ENCODE measurements at regions not wholly inside any gene's neighbourhood (a gene's known extent, or its start where the extent isn't known, plus 50 kb on each side); places are given as distances from the start of the nearest gene placed in this dataset.

DNA sequence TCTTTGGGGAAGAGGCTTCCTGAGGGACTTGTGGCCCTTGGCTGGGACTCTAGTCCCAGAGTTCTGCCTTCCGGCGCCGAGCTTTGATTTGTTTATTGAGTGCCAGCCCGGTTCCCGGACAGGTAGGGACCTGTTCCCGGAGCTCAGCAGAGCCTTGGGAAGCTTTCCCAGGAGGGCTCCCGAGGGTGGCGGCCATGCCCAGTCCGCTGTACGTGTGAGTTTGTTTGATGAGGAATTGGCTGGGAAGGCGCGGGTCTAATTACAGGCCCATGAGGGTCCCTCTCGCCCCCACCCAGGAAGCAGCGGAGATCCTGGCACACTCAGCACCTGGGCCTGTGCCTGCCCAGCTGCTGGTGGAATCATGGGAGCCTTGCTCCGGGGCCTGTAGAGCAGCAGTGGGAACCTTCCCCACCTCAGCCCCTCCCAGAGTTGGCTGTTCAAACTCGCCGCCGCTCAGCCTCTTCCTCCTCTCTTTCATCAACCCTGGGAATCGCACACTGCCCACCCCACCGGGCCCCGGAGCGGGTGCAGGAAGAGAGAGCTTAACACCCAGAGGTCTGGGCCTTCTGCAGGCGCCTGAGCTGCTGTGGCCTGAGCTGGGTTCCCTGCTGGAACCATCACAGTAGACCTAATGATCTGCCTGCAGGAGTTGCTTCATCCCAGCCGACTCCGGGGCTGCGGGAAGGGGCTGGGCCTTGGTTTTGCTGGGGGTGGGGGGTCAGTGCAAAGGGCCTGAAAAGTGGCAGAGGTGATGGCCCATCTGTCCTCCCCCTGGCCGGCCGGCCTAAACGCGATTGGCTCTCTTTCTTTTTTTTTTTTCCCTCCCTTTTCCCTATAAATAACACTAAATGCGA is 313.7 kb downstream of the SEC14L1 start:
- CTCF ChIA-PET = interaction anchor here (0.8 to 2.6 kb wide), 11 partner anchors 8 to 54 kb away, joined by 3 to 12 read pairs (median 4); no protein-coding TSS in a partner anchor
- peak overlapping the region; percentile 86 for H3K4me3 Mint-ChIP-seq
- H3K4me1 Mint-ChIP-seq (ENCODE audit: low read depth) = peaks cover 34% of the 10 kb centered on the region
- DNase-seq = peak; percentile 48
- no peaks in the 10 kb centered on the region for H3K9me3 Mint-ChIP-seq
- H3K36me3 Mint-ChIP-seq (ENCODE audit: low read depth) = peaks cover 62% of the 10 kb centered on the region
- H3K27ac Mint-ChIP-seq = peak overlapping the region; percentile 100
- intact Hi-C loops (cut with micrococcal nuclease) = loop anchor here (5.0 to 10.0 kb wide), 4 partner anchors 673 to 1320 kb away; partner anchors contain the start of genes MFSD11, SRSF2, TMC6 and UBALD2
- no peaks in the 10 kb centered on the region for H3K27me3 Mint-ChIP-seq (ENCODE audit: low read depth)

DNA sequence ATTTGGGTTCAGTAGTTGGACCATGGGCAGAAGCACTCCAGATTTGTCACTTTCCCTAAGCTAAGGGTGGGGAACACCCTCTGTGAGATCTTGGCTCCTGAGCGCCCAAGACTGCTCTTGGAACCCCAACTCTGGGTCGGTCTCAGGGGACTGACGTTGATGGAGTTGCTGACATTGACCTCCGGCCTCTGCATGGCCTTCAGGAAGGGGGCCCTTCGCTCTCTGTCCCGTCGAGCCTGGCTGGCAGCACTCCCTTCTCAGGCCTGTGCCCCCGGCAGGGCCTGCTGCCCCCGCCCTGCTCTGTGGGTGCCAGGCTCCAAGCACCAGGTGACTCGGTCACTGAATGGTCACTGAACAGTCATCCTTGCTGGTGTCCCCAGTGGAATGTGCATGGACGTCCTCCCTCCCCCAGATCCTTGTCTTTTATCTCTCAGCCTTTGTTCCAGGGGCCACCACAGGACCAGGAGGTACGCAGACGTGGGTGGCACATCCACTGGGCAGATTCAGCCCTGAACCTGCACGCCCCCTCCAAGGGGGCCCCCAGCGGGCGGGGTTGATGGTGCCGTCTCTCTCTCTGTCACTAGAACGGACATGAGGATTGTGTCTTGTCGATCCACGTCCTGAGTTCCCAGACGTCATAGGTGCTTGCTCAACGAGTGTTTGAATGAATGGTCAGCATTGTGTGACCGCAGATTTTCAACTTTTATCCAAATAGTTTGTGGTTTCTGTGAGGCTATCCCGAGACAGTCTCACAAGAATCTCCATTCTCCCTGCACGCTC is 314.5 kb downstream of the SEC14L1 start:
- Mint-ChIP-seq H3K36me3 (ENCODE audit: low read depth) (peaks cover 66% of the 10 kb centered on the region), H3K4me1 (ENCODE audit: low read depth) (peaks cover 30% of the 10 kb centered on the region), H3K9me3 (no peaks in the 10 kb centered on the region), H3K27ac (peak overlapping the region; percentile 100), H3K4me3 (peak overlapping the region; percentile 86), H3K27me3 (ENCODE audit: low read depth) (no peaks in the 10 kb centered on the region)
- intact Hi-C loops (cut with micrococcal nuclease) = loop anchor here (5.0 to 10.0 kb wide), 3 partner anchors 672 to 1320 kb away; partner anchors contain the start of genes TMC6 and UBALD2
- peak; percentile 56 for DNase-seq
- CTCF ChIA-PET = interaction anchor here (0.9 to 2.6 kb wide), 8 partner anchors 11 to 55 kb away, joined by 3 to 12 read pairs (median 4); no protein-coding TSS in a partner anchor

DNA sequence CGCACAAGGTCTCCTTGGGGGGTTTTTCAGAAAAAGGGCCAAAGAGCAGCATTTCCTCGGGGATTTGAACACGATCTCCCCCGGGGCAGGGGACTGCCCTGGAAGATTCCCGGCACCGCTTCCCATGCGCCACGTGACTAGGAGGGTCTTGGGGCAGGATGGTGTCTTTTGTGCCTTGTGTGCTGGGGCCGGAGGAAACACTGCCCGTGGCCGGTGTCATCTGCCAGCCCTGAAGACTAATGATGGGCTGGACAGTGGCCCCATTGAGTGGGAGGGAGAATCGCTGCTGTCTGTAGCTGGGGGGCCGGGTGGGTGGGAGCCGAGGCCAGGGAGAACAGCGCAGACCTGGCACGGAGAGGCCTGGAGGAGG is 315.1 kb downstream of the SEC14L1 start:
- intact Hi-C loops (cut with micrococcal nuclease) = loop anchor here (5.0 to 10.0 kb wide), 3 partner anchors 671 to 1319 kb away; partner anchors contain the start of genes TMC6 and UBALD2
- H3K9me3 Mint-ChIP-seq = no peaks in the 10 kb centered on the region
- H3K4me3 Mint-ChIP-seq = peak overlapping the region; percentile 86
- peak; percentile 22 for DNase-seq
- peak overlapping the region; percentile 100 for H3K27ac Mint-ChIP-seq
- CTCF ChIA-PET = interaction anchor here (1.9 kb wide), 1 partner anchor 26 kb away, joined by 14 read pairs; no protein-coding TSS in a partner anchor
- peaks cover 67% of the 10 kb centered on the region for H3K36me3 Mint-ChIP-seq (ENCODE audit: low read depth)
- H3K27me3 Mint-ChIP-seq (ENCODE audit: low read depth) = no peaks in the 10 kb centered on the region
- H3K4me1 Mint-ChIP-seq (ENCODE audit: low read depth) = peaks cover 35% of the 10 kb centered on the region

DNA sequence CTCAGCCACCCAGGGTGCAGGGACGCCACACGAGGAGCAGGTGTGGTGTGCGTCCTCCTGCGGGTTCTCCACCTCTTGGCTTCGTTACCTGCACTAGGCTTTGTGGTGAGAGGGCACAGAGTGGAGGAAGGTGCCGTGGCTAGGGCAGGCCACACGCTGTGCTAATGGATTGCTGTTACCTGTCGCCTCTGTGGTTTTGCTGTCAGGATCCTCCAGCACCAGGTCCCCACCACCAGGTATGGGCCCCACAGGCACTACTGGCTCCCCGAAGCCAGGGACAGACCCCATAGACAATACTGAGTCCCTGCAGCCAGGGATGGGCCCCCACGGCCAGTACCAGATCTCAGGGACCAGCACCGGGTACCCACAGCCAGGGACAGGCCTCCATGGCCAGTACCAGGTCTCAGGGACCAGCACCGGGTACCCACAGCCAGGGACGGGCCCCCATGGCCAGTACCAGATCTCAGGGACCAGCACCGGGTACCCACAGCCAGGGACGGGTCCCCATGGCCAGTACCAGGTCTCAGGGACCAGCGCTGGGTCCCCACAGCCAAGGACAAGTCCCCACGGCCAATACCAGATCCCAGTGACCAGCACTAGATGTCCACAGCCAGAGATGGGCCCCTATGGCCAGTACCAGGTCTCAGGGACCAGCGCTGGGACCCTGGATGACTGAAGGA is 315.6 kb downstream of the SEC14L1 start:
- CTCF ChIA-PET = interaction anchor here (0.8 to 2.3 kb wide), 5 partner anchors 17 to 56 kb away, joined by 3 to 14 read pairs (median 10); no protein-coding TSS in a partner anchor
- Mint-ChIP-seq H3K4me1 (ENCODE audit: low read depth) (peaks cover 39% of the 10 kb centered on the region), H3K9me3 (no peaks in the 10 kb centered on the region), H3K27ac (peak overlapping the region; percentile 100), H3K27me3 (ENCODE audit: low read depth) (no peaks in the 10 kb centered on the region), H3K36me3 (ENCODE audit: low read depth) (peaks cover 70% of the 10 kb centered on the region), H3K4me3 (peak overlapping the region; percentile 86)
- intact Hi-C loops (cut with micrococcal nuclease) = loop anchor here (5.0 to 10.0 kb wide), 3 partner anchors 671 to 1318 kb away; partner anchors contain the start of genes TMC6 and UBALD2
- no peak for DNase-seq

DNA sequence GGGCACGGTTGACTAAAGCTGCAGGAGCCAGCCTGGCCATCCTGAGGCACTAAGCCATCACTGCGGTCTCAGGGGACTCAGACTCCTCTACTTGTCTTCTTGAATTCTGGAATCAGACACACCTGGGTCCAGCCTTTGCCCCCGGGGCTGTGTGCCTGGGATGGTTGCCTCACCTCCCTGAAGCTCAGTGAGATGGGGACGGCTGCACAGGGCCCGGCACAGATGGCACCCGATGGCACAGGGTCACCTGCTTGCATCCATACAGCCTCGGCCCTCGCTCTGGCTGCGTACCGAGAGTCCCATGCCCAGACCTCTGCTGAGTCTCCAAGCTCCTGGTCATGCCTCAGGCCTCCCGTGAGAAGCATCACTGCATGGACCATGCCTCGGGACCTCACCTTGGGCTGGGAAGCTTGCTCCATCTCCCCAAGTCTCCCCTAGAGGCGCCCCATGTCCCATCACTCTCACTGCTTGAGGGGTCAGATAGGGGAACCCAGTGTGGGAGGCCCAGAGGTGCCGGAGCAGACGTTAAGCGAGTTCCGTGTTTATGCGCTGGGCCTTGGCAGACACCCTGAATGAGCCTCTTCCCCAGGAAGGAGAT is 316.3 kb downstream of the SEC14L1 start:
- DNase-seq = peak; percentile 71
- intact Hi-C loops (cut with micrococcal nuclease) = loop anchor here (5.0 to 10.0 kb wide), 3 partner anchors 670 to 1318 kb away; partner anchors contain the start of genes TMC6 and UBALD2

DNA sequence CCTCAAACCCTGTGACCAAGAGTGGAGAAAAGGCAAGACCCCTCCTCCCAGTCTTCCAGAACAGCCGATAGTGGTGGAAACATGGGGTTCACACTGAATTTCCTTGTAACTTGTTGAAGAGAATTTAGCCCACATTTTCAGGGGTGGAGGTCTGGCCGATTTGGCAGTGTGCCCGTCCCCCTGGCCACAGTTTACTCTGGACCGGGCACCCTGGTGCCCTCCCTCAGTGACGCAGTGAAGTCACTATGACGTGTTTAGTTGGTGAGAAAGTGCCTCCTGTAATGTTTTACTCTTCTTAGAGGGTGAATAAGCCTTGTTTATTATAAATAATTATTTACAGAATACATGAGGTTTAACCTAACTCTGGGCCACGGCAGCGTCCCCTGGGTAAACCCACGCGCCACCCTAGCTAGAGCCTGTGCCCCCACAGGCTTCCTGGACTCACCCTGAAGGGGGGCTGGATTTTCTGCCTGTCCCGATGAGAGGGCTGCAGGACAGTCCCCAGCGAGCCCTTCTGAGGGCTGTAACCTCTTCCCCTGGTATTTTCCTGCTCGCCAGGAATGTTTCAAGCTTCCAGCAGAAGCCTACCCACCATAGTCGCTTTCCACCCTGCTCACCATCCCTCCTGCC is 316.9 kb downstream of the SEC14L1 start:
- H3K4me3 Mint-ChIP-seq = peak overlapping the region; percentile 86
- H3K27ac Mint-ChIP-seq = peak overlapping the region; percentile 100
- H3K4me1 Mint-ChIP-seq (ENCODE audit: low read depth) = peaks cover 46% of the 10 kb centered on the region
- intact Hi-C loops (cut with micrococcal nuclease) = loop anchor here (5.0 to 10.0 kb wide), 3 partner anchors 670 to 1317 kb away; partner anchors contain the start of genes TMC6 and UBALD2
- no peak for DNase-seq
- CTCF ChIA-PET = interaction anchor here (0.8 to 2.6 kb wide), 10 partner anchors 8 to 57 kb away, joined by 3 to 18 read pairs (median 6); no protein-coding TSS in a partner anchor
- H3K9me3 Mint-ChIP-seq = no peaks in the 10 kb centered on the region
- no peaks in the 10 kb centered on the region for H3K27me3 Mint-ChIP-seq (ENCODE audit: low read depth)
- peaks cover 65% of the 10 kb centered on the region for H3K36me3 Mint-ChIP-seq (ENCODE audit: low read depth)

More for the DNA sequence above, 316.3 kb downstream of the SEC14L1 start:
- Mint-ChIP-seq H3K36me3 (ENCODE audit: low read depth) (peaks cover 67% of the 10 kb centered on the region), H3K4me3 (peak overlapping the region; percentile 86), H3K4me1 (ENCODE audit: low read depth) (peaks cover 42% of the 10 kb centered on the region), H3K27me3 (ENCODE audit: low read depth) (no peaks in the 10 kb centered on the region), H3K9me3 (no peaks in the 10 kb centered on the region), H3K27ac (peak overlapping the region; percentile 100)
- CTCF ChIA-PET = interaction anchor here (0.8 to 2.3 kb wide), 5 partner anchors 16 to 56 kb away, joined by 3 to 14 read pairs (median 10); no protein-coding TSS in a partner anchor

DNA sequence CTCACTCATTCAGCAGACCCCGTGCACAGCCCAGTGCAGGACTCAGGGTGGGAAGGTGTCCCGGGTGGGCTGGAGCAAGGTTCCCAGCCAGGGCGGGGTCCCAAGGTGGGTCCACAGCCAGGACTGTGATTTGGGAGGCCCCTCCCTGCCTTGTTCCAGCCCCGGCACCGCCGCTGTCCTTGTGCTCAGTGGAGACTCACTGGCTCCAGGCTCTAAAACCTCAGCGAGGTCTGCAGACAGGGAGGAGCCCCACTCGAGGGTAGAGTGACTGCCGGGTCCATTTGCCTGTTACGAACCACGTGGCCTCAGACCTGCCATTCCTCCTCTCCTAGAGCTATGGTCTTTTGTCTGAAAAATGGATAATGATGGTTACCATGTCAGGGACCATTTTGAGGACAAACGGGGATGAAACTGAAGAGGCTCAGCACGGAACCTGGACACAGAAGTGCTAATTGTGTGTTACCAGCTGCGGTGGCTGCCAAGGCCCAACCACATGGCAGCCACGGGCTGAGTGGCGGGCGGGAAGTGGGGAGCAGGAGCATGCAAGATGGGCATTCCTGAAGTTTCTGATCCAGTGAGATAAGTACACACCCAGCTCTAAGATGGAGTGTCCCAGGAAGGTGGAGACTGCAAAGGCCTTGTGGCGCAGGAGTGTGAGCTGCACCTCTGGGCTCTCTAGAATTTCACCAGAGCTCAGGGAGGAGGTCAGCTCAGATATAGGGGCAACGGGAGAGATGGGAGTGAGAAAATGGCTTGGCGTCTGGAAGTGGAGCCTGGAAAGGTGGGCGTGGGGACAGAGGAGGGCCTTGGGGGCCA is 317.6 kb downstream of the SEC14L1 start:
- Mint-ChIP-seq H3K27me3 (ENCODE audit: low read depth) (no peaks in the 10 kb centered on the region), H3K36me3 (ENCODE audit: low read depth) (peaks cover 67% of the 10 kb centered on the region), H3K27ac (peak overlapping the region; percentile 100), H3K9me3 (no peaks in the 10 kb centered on the region), H3K4me3 (peak overlapping the region; percentile 86), H3K4me1 (ENCODE audit: low read depth) (peaks cover 46% of the 10 kb centered on the region)
- CTCF ChIA-PET = interaction anchor here (0.8 to 2.6 kb wide), 8 partner anchors 9 to 57 kb away, joined by 3 to 18 read pairs (median 4); no protein-coding TSS in a partner anchor
- DNase-seq = peak; percentile 63
- intact Hi-C loops (cut with micrococcal nuclease) = loop anchor here (1.0 to 10.0 kb wide), 5 partner anchors 7 to 1316 kb away; partner anchors contain the start of genes TMC6 and UBALD2

DNA sequence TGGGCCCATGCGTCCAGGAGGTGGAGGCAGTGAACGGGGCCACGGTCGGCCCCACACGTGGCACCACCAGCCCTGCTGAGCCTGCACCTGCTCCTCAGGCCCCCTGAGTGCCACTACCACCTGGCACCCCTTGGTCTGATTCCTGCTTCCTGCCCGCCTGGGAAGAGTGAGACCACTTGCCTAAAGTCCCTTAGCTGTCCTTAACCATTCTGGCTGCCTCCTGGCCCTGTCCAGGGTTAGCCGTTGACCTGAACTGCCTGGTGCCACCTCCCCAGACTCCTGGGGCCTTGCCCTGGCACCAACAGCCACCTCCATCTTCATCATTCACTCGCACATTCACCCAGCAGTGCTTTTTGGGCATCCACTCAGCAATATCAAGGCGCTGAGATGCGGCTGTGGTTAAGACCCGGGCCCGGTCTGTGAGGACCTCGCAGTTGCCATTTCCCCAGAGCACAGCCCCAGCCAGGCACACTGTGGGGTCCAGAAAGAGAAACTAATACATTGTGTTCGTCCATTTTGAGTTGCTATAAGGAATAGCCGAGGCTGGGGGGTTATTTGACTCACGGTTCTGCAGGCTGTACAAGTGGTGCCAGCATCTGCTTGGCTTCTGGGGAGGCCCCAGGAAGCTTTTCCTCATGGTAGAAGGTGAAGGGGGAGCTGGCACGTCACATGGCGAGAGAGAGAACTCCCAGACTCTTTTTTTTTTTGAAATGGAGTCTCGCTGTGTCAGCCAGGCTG is 318.4 kb downstream of the SEC14L1 start:
- peak; percentile 68 for DNase-seq
- Mint-ChIP-seq H3K4me3 (peak overlapping the region; percentile 86), H3K9me3 (no peaks in the 10 kb centered on the region), H3K27me3 (ENCODE audit: low read depth) (no peaks in the 10 kb centered on the region), H3K27ac (peak overlapping the region; percentile 100), H3K36me3 (ENCODE audit: low read depth) (peaks cover 61% of the 10 kb centered on the region), H3K4me1 (ENCODE audit: low read depth) (peaks cover 50% of the 10 kb centered on the region)
- CTCF ChIA-PET = interaction anchor here (0.7 to 3.0 kb wide), 8 partner anchors 10 to 58 kb away, joined by 3 to 18 read pairs (median 10); no protein-coding TSS in a partner anchor
- intact Hi-C loops (cut with micrococcal nuclease) = loop anchor here (1.0 to 10.0 kb wide), 5 partner anchors 8 to 1316 kb away; partner anchors contain the start of genes TMC6 and UBALD2

DNA sequence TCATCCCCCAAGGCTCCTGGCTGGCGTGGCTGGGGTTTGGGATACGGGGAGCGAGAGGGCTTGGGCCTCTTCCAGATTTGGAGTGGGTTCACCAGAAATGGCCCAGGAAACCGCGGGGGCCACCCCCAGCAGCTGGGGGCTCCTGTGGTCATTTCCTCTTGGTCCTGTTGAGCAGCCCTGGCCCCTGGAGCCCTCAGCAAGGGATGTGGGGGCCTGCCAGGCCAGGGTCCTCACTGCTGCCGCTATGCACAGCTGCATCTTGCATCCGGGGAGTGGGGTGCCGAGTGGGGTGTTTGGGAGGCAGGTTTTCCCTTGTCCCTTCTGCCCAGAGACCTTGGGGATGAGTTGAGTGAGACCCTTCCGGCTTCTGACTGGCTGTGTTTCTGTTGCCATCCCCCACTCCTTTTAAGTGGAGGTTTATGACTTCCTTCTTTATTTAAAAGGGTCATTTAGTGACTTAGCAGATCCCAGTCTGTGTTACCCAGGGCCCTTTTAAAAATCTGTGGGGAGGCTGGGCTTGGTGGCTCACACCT is 319.8 kb downstream of the SEC14L1 start:
- intact Hi-C loops (cut with micrococcal nuclease) = loop anchor here (1.0 to 2.0 kb wide), 4 partner anchors 12 to 56 kb away; no protein-coding TSS in a partner anchor
- CTCF ChIA-PET = interaction anchor here (0.8 to 3.0 kb wide), 5 partner anchors 9 to 60 kb away, joined by 3 to 18 read pairs (median 12); no protein-coding TSS in a partner anchor
- Mint-ChIP-seq H3K9me3 (peaks cover 4% of the 10 kb centered on the region), H3K27ac (peak overlapping the region; percentile 100), H3K4me3 (peak overlapping the region; percentile 86), H3K36me3 (ENCODE audit: low read depth) (peaks cover 59% of the 10 kb centered on the region), H3K27me3 (ENCODE audit: low read depth) (no peaks in the 10 kb centered on the region), H3K4me1 (ENCODE audit: low read depth) (peaks cover 60% of the 10 kb centered on the region)
- peak; percentile 36 for DNase-seq

Data from activated naive CD4-positive, alpha-beta T cell treated with anti-CD3 and anti-CD28 coated beads for 36 hours (primary cell).